GOT3 (cell line): ENCODE measurements at regions not wholly inside any gene's neighbourhood (a gene's known extent, or its start where the extent isn't known, plus 50 kb on each side); places are given as distances from the start of the nearest gene placed in this dataset.

ENCODE experiments used
- DNase-seq: peaks from one replicate; lab custom pipeline; 2025; ENCODE audit warnings: mixed read lengths; lab: John Stamatoyannopoulos, UW

DNA sequence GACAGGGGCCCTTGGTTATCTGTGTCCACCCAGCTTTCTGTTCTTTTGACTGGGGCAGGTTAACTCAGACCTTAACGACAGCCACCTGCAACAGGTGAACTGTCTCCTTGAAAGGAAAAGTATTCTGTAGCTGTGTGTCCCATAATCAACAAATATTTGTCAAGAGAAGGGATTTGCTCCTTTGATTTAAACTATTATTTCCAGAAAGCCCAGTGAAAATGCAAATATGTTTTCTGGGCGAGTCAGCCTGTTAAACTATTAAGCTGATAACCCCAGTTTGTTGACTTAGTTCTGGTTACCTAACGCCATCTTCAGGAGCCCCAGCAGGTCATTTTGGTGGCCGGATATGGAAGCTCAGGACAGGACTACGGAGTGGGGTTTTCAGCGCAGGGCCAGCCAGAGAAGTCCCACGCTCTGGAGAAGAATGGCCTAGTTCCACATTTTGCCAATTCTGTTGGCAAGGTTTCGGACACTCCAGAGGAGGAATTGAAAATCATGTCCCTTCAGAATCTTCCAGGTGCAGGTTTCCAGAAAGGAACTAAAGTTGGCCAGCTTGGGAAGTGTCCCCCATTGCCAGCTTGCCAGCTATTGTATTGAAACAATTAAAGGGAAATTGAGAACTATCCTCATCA is 54.5 kb downstream of the ADRA2A start:
- DNase-seq, result no peak

DNA sequence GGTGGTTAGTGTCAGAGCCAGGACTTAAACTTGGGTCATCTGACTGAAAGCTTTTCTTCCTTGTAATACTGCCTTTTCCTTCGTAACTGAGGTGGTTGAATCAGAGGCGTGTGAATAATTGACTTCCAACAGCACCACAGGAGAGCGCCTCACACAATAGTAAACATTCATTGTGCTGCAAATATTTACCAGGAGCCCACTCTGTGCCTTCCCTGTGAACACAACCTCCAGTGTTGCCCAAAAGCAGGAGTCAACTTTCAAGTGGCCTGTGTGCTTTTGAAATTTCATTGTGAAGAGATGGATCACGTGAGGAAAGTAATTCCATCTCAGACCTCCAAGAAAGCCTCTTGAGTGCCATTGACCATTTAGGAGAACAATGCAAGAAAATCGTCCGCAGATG is 60.2 kb downstream of the ADRA2A start:
- DNase-seq, result no peak

DNA sequence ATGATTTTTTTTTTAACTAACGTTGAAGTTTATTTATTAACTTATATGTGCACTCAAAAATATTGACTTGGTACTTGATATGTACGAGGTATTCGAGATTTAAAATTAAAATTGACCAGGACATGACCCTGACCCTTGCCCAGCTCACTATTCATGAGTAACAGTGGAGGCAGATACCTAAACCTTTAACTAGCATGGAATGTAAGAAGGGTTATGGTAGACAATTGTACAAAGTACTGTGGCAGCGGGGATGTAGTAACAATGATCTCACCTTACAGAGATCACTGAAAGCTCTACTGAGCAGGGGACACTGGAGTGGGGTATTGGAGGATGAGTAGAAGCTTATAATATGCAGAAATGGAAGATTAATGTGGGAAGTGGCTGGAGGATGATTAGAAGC is 60.8 kb downstream of the ADRA2A start:
- no peak for DNase-seq

DNA sequence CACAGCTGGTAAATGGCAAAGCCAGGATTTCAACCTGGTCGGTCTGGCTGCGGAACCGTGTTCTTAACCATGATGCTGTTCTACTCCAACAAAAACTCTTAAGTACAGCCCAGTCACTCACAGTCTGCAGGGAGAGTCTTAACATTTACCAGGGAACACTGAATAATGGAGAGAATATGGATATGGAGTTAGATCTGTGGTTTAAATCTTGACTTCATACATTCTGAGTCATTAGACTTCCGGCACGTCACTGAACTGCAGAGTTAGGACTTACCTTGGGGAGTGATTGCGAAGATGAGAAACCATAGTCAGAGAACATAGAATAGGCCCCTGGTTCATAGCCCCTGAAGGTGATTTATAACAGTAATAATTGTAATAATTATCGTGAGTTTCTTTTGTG is 61.7 kb downstream of the ADRA2A start:
- DNase-seq, result no peak

DNA sequence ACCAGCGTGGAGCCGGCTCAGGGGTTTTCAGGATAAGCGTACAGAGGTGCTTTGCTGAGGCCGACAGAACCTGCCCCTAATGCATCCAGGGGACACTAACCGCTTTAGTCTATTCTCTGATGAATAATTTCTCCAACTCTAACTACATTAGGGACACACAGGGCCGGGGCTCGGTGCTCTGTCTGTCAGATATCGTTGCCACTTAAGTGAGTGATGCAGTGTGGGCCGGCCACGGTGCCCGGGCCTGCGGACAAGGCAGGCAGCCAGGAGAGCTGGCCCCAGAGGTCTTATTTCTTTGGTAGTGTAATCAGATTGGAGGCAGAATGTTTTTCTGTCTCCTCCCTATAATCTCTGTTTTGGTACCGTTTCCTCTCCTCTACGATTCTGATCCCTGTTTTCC is 62.7 kb downstream of the ADRA2A start:
- no peak for DNase-seq

DNA sequence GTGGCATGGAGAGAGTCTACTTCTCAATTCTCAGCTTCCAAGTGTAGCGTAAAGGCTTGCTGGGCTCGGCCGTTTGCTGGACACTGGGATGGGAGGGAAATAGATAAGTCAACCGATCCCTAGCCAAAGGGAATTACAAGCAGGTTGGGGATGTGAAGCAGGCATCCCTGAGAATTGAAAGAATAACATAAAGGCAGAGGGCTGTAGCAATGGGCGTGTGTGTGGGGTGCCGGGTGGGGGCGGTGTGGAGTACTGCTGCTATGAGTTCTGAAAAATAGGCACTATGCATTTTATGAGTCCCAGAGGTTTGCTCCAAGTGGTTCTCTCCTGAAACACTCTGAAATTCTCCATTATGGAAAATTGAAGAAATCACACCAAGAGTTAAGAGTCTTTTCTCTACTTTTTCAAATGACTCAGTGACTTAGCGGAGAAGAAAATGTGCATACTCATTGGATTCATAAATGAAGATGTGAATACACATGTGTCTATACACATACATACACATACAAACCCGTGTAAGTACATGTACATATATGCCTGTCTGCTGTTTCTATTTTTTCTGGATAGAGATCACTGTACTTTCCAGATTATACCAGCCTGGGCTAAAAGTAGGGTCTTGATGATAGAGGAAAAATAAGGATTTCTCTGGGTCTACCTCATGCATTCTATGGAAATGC is 65.4 kb downstream of the ADRA2A start:
- DNase-seq, result no peak

DNA sequence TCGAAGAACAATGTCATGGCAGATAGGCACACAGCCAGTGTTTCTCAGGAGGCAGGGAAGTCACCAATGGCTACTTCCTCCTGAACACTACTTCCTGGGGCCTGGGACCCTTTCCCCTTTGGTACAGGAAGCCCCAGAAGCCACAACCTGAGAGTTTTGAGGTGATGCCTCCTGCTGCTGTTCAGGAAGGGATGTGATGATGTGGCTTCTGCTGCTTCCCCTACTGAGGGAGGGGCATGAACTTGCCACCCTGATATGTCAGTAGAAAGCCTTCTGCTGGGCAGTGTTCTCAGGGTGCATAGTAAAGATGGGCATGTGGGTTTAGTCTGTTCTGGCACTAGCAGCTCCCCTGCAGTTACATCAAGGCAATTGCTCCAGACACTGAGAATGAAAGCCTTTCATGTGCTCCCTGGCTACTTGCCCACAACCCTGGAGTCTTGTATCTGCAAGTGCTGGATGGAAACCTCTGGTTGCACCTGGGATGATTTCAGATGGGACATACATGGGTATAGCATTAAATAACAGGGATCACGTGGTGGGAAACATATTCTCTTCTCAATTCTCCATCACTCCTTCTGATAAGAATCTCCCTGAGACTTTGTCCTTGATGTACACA is 69.3 kb downstream of the ADRA2A start:
- no peak for DNase-seq

DNA sequence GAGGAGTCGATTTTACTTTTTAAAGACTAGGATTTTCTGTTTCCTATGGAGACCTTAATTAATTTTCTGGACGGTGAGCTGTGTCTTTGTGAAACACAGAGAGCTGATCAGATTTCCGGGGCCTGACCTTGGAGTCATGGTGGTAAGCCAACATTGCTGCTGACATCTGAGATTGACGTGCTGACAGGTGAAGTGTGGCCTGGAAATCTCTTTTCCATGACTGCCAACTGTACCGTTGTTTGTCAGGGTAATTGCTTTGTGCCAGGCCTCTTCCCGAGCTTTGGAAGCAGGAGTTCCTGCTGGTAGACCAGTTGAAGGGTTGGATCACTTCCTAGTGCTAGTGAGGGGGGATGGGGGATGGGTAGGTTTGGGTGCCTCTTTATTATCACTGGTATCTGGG is 71.2 kb downstream of the ADRA2A start:
- DNase-seq, result no peak

DNA sequence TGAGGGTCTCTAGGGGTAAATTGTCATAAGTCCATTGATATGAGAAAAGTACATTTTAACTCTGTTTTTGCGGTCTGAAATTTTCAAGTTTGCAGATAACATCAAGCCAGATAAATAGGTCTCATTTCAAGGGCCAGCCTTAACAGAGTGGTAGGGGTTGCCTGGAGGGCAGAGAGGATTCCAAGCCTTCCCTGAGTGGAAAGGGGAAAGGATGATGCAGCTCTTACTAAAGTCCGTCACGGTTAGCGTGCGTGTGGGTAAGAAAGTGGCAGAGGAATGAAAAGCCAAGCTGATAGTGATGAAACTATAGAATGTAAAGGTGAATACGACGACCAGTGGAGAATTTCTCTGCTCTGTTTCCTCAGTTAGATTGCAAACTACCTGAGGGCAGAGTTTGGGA is 71.6 kb downstream of the ADRA2A start:
- no peak for DNase-seq

DNA sequence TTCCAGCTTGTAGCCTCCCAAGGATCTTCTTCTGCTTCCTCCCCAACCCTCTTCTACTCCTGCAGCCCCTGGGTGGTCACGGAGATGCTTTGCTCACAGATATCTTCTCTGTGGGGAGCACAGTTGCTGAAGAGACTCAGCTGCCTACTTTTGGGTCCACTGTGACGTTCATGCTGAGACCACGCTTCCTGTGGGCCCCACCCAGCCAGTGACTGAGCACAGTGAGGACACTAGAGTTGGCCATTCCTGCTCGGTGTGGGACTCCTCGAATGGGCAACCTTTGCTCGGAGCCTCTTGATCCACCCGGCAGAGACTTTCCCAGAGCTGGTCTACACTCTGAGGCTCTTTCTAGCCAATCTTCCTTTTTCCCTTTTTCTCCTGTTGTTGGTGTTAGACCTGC is 73.9 kb downstream of the ADRA2A start:
- no peak for DNase-seq

DNA sequence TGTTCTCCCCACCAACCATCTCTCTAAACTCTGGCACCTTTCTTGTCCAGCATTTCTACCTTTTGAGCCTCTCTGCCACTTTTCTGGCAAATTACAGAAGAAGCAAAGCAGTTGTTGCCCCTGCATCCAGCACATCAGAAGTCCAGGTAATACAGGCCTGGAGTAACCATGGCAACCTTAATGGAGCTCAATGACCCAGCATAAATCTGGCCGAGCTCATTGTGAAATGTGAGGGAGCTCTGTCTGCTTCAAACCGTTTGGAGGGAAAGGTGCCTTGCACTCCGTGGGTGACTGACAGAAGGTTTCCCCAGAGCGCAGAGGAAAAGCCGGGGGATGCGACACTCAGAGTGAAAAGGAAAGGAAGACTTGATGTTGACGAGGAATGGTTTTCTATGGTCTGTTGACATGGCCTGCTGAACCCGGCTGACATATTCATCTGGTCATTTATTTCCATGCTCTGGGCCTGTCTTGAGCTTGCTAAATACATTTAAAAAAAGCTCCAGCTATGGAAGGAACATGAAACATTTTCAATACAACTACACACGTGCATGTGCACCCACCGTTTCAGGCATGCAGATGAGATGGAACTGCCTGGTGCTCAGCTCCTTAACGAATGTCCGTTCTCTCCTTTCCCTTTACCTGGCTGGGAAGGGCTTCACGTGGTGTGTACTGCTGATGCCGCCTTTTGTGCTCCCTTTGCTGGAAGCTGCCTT is 74.9 kb downstream of the ADRA2A start:
- no peak for DNase-seq

DNA sequence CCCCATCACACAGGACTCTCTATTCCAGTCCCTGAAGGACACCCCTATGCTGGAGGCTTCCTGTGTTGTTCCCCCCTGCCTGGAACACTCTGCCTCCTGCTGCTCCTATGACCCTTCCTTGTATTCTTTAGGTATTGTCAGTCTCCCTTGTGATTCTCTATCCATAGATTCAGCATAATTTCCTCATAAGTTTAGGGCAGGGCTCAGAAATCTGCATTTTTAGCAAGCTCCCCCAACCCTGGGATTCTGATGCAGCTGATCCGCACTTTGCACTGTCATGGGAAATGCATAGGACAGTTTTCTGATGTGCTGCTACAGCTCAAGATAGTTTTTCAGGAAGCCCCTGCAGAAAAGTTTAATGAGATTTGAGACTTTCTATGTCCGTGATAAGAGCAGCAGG is 79.9 kb downstream of the ADRA2A start:
- DNase-seq, result no peak

DNA sequence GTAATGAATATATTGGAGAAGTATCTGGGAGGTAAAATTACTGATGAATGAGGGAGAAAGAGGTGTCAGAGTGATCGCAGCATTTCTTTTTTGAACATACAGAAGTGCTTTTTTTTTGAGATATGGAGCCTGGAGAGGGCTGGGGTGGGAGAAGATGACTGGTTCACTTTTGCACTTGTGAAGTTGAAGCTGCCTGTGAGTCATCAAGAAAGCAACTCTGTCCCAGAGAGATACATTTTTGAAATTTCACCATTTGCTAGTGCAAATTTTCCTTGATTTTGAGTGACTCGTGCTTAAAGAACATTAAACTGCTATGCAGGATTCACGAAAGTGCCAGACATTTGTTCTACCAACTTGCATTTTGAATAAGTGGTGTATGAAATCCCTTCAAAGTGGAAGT is 81.8 kb downstream of the ADRA2A start:
- no peak for DNase-seq

DNA sequence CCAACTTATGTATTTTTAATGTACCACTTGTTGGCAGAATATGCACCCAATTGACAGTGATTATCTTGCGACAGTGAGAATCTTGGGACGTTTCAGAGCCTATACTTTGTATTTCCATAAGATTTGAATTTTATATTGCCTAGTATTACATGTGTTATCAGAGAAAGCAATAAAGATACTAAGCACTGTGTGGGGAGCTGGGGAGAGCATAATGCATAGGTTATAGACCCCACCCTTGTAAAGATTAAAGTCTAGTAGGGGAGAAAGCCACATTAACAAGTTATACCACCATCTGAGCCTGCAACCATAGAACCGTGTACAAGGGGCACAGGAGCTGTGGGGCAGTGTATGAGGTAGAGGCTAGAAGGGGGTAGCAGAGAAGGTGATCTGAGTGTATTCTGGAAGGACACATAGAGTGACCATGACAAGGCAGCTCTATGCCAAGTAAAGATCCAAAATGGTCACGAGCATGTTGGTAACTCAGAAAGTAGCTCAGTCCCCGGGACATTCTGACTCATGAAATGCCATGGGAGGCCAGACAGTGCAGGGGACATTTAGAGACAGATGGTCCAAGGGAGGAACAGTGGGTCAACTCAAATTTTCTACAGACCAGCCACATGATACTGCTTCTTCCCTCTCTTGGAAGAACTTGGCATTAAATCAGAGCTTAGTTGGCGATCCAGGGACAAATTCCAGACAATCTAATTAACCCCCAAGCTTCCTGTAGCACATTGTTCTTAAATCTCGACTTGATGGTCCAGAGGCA is 84.5 kb downstream of the ADRA2A start:
- no peak for DNase-seq

DNA sequence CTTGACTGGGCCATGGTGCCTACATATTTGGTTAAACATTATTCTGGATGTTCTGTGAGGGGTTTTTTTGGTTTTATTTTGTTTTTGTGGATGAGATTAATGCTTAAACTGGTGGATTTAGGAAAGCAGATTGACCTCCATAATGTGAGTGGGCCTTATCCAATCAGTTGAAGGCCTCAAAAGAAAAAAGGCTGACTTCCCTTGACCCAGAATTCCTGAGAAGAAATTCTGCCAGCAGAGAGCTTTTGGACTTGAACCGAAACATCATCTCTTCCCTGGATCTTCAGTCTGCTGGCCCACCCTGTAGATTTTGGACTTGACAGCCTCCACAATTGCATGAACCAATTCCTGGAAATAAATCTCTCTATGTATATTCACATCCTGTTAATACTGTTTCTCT is 94.4 kb downstream of the ADRA2A start:
- DNase-seq, result no peak

DNA sequence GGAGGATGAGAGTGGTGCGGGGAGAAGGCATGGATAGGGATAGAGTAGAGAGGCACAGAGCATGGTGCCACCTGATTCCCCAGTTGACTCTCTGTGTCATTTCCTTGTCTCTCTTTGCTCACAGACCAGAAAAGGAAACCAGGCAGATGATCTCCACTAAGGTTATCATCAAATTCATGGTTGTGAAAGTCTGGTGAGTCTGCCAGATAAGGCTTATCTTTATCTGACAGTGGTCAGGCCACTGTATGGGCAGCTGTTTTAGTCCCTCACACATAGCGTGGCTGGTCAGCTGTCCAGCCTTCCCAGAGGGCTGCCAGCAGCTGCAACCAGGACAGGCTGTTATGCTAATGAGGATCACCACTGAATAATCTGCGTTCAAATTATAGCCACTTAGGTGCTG is 99.0 kb downstream of the ADRA2A start:
- DNase-seq, result no peak

DNA sequence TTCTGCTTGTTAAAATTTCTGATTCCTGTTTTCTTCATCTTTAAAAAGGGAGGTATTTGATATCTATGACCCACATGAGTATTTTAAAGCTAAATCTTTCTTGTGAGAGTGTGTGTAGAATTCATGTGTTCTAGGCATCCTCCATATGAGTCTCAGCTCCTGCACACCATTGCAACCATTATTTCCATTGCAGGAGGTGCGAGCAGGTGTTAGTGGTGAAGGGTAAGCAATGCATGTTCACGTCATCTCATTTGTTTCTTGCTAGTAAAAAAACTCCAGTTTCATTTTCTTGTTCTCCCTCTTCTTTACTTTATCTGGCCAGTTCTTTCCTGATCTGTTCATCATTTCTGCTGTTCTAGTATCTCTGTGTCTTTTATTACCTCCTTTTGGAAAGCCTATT is 100.5 kb downstream of the ADRA2A start:
- DNase-seq, result no peak

DNA sequence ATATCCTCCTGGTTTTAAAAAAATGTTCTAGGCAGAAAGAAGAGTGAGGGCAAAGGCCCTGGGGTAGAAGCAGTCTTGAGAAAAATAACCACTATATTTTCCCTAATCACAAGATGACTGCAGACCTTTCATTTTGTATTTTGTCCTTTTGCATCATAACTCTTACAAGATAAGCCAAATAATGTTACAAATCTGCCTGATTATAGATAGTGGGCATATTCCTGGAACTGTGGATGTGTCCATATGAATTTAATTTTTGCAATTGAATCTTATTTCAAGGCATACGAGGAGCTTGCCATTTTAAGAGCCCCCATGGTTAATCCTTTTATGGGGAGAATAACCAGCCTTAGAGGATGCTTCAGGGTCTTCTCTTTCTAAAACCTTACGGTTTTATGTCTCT is 102.7 kb downstream of the ADRA2A start:
- DNase-seq, result no peak

DNA sequence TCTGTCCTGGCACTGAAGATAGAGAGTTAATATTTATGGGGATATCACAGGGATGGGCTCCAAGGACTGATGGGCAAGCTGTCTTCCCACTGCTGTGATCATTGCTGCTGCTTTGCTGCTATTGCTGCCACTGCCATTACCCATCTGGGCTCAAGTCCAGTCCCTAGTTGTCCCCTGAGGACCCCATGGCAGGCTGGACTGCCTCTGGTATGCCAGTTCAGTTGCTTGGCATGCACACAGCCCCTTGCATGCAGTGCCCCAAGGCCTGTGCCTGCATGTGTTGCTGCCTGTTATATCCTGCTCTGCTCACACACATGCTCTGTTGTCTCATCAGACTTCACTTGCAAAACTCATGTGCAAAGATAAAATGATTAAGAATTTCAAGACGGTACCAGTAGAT is 109.5 kb downstream of the ADRA2A start:
- no peak for DNase-seq

DNA sequence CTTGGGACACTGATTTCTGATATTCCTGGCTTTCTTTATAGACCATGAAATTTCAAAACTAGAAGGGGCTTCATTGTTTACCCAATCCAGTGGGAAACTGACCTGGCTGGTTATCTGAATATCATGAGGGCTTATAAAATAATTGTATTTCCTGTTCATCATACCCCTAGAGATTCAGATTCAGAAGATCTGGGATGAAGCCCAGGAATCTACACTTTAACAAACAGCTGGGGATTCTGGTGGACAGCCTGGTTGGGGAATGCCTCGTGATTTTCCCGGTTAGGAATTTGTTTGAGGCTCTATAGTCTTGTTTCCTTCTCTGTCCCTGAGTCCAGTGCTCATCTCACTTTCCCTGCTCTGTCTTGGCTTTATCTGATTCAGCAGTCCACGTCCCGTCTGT is 110.3 kb downstream of the ADRA2A start:
- no peak for DNase-seq

DNA sequence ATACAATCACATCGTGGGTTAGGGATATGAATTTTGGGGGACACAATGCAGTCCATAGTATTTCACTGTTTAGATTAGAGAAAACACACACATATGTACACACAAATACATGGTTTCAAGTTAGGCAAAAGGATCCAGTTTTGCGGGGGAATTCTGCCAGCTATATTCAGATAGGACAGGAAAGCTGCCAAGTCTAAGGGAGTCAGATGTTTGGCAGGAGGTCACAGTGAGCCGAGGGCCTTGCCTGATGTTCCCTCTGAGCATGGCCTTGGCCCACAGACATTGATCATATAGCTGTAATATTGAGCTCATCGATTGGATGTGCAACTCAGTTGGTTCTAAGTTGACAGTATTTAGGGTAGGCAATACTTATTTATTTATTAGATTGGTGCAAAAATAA is 122.8 kb downstream of the ADRA2A start:
- DNase-seq, result no peak

DNA sequence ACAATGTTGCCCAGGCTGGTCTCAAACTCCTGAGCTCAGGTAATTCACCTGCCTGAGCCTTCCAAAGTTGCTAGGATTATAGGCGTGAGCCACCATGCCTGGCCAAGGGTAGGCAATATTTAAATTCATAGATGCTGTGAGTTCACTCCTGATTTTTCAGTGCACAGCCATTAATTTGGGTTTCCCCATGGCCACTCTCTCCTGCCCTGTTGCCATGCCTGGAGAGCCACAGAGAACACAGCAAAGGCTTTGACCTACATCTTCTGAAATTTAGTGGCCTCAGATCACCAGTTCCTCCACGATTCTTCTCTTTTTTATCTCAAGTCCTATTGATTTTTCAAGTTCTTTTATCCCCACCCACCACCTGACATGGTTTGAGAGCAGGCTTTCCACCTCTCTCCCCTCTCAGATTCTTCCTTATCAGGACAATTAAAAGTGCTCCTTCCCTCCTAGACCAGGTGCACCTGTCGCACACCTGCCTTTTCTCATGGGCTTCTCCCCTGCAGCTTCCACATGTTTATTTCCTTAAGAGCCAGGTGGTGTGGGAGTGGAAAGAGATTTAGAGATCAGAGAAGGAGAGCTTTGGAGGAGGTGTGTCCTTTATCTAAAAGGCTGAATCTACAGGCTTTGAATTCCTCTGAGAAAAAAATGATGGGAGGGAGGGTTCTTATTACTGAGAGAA is 123.8 kb downstream of the ADRA2A start:
- DNase-seq, result no peak
